GM19463 (cell line): ENCODE measurements at regions not wholly inside any gene's neighbourhood (a gene's known extent, or its start where the extent isn't known, plus 50 kb on each side); places are given as distances from the start of the nearest gene placed in this dataset.

Experiments used
- ATAC-seq: cut with Tn5 transposase; IDR thresholded peaks from one replicate; pipeline ENCODE4 v1.9.1; 2021; ENCODE audit warnings: mild to moderate bottlenecking, moderate library complexity; ENCODE audit not compliant: unreplicated experiment

GRCh38 chr12:30508205-30508967 lies 187.3 kb downstream of the IPO8 start:
- no peak for ATAC-seq

GRCh38 chr12:30507576-30507975 lies 188.1 kb downstream of the IPO8 start:
- ATAC-seq = no peak

- no peak for ATAC-seq
Observed at GRCh38 chr12:30506411-30506810, 189.3 kb downstream of the IPO8 start.

GRCh38 chr12:30501718-30502117 lies 194.0 kb downstream of the IPO8 start:
- ATAC-seq = no peak

- ATAC-seq = no peak
Observed at GRCh38 chr12:30500532-30500931, 195.1 kb downstream of the IPO8 start.

GRCh38 chr12:30485230-30485890 lies 210.3 kb downstream of the IPO8 start:
- no peak for ATAC-seq

- no peak for ATAC-seq
Observed at GRCh38 chr12:30484658-30485057, 211.0 kb downstream of the IPO8 start.

- no peak for ATAC-seq
Observed at GRCh38 chr12:30482650-30483049, 213.0 kb downstream of the IPO8 start.

GRCh38 chr12:30473274-30473673 lies 222.4 kb downstream of the IPO8 start:
- no peak for ATAC-seq

GRCh38 chr12:30466093-30466585 lies 229.5 kb downstream of the IPO8 start:
- no peak for ATAC-seq

GRCh38 chr12:30463636-30464035 lies 232.0 kb downstream of the IPO8 start:
- ATAC-seq = no peak

GRCh38 chr12:30462249-30462648 lies 233.4 kb downstream of the IPO8 start:
- ATAC-seq = no peak

- no peak for ATAC-seq
Observed at GRCh38 chr12:30461026-30461615, 234.5 kb downstream of the IPO8 start.

- ATAC-seq = no peak
Observed at GRCh38 chr12:30458453-30458852, 237.2 kb downstream of the IPO8 start.

- no peak for ATAC-seq
Observed at GRCh38 chr12:30457621-30458289, 237.9 kb downstream of the IPO8 start.

- ATAC-seq = no peak
Observed at GRCh38 chr12:30450872-30451271, 244.8 kb downstream of the IPO8 start.

- ATAC-seq = no peak
Observed at GRCh38 chr12:30450226-30450625, 245.4 kb downstream of the IPO8 start.

- ATAC-seq = no peak
Observed at GRCh38 chr12:30448038-30448437, 247.6 kb downstream of the IPO8 start.

- no peak for ATAC-seq
Observed at GRCh38 chr12:30447061-30447750, 248.5 kb downstream of the IPO8 start.

- ATAC-seq = no peak
Observed at GRCh38 chr12:30442461-30442860, 253.2 kb downstream of the IPO8 start.
